WERI-Rb-1 (cell line): ENCODE measurements at regions not wholly inside any gene's neighbourhood (a gene's known extent, or its start where the extent isn't known, plus 50 kb on each side); places are given as distances from the start of the nearest gene placed in this dataset.

Experiments used
- DNase-seq: peaks from one replicate; pipeline ENCODE4 v3.0.0-alpha.2; 2020
- H3K27ac ChIP-seq: fragments of 250-450 bp; sonication (Bioruptor Pico); 2 replicates; pipeline ENCODE4 v1.5.1; 2020; ENCODE audit warnings: mild to moderate bottlenecking, moderate library complexity
- H3K27me3 ChIP-seq: fragments of 250-450 bp; sonication (Bioruptor Pico); 2 replicates; pipeline ENCODE4 v1.5.1; 2021; ENCODE audit warnings: mild to moderate bottlenecking, low read depth, moderate library complexity; ENCODE audit not compliant: insufficient read depth, severe bottlenecking
- H3K36me3 ChIP-seq: fragments of 250-450 bp; sonication (Bioruptor Pico); 2 replicates; pipeline ENCODE4 v1.5.1; 2020; ENCODE audit warnings: mild to moderate bottlenecking, moderate library complexity
- H3K4me3 ChIP-seq: 2 replicates; pipeline ENCODE4 v1.5.1; 2011; ENCODE audit warnings: low read depth, mild to moderate bottlenecking, control low read depth, low read length
- H3K9me3 ChIP-seq: fragments of 250-450 bp; sonication (Bioruptor Pico); 2 replicates; pipeline ENCODE4 v1.5.1; 2021; ENCODE audit warnings: mild to moderate bottlenecking, moderate library complexity; ENCODE audit not compliant: severe bottlenecking
- TF ChIP-seq, protein P1 (sequence below): IDR thresholded peaks from 2 replicates; pipeline ENCODE4 v1.5.1; 2011; ENCODE audit warnings: low read depth, mild to moderate bottlenecking, control low read depth, inconsistent platforms, low read length

GRCh38 chr10:2351566-2351965 lies 614.2 kb upstream of the ADARB2 start:
- Histone ChIP-seq H3K27ac (no peak overlapping the region), H3K4me3 (no peak overlapping the region), H3K27me3 (no peaks in the 10 kb centered on the region), H3K9me3 (no peaks in the 10 kb centered on the region), H3K36me3 (no peaks in the 10 kb centered on the region)
- DNase-seq = no peak
- TF ChIP-seq, protein P1, sequence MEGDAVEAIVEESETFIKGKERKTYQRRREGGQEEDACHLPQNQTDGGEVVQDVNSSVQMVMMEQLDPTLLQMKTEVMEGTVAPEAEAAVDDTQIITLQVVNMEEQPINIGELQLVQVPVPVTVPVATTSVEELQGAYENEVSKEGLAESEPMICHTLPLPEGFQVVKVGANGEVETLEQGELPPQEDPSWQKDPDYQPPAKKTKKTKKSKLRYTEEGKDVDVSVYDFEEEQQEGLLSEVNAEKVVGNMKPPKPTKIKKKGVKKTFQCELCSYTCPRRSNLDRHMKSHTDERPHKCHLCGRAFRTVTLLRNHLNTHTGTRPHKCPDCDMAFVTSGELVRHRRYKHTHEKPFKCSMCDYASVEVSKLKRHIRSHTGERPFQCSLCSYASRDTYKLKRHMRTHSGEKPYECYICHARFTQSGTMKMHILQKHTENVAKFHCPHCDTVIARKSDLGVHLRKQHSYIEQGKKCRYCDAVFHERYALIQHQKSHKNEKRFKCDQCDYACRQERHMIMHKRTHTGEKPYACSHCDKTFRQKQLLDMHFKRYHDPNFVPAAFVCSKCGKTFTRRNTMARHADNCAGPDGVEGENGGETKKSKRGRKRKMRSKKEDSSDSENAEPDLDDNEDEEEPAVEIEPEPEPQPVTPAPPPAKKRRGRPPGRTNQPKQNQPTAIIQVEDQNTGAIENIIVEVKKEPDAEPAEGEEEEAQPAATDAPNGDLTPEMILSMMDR = no peak

- DNase-seq = no peak
- no peaks in the 10 kb centered on the region for H3K27me3 ChIP-seq
- TF ChIP-seq, protein P1 = no peak
- H3K4me3 ChIP-seq = no peak overlapping the region
- no peaks in the 10 kb centered on the region for H3K9me3 ChIP-seq
- H3K27ac ChIP-seq = no peak overlapping the region
- no peaks in the 10 kb centered on the region for H3K36me3 ChIP-seq
Measured at GRCh38 chr10:2342206-2342605, 604.9 kb upstream of the ADARB2 start.

- no peak for DNase-seq
- no peak overlapping the region for H3K27ac ChIP-seq
- H3K27me3 ChIP-seq = no peaks in the 10 kb centered on the region
- no peaks in the 10 kb centered on the region for H3K36me3 ChIP-seq
- no peak overlapping the region for H3K4me3 ChIP-seq
- H3K9me3 ChIP-seq = no peaks in the 10 kb centered on the region
- TF ChIP-seq, protein P1 = no peak
Measured at GRCh38 chr10:2340831-2341647, 603.7 kb upstream of the ADARB2 start.

- Histone ChIP-seq H3K4me3 (no peak overlapping the region), H3K27ac (no peak overlapping the region), H3K27me3 (no peaks in the 10 kb centered on the region), H3K9me3 (no peaks in the 10 kb centered on the region), H3K36me3 (no peaks in the 10 kb centered on the region)
- DNase-seq = no peak
- TF ChIP-seq, protein P1 = no peak
Measured at GRCh38 chr10:2335626-2336025, 598.3 kb upstream of the ADARB2 start.

DNA sequence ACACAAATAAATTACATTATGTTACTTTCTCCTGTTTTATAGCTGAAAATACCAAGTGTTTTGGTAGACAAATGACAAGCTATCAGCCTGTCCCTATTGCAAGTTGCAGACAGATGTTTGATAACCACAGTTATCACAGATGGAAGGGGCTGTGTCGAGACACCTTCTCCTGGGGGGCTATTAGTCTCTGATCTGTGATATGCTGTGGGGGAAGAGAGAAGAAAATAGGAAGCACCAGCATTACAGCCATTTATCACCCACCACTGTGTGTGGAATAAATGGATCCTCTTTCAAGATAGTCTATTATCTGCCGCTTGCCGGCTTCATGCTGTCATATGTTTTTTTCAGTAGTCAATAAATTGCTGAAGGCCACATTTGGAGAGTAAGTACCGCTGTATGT lies 597.2 kb upstream of the ADARB2 start:
- no peaks in the 10 kb centered on the region for H3K36me3 ChIP-seq
- H3K27me3 ChIP-seq = no peaks in the 10 kb centered on the region
- H3K27ac ChIP-seq = no peak overlapping the region
- no peaks in the 10 kb centered on the region for H3K9me3 ChIP-seq
- H3K4me3 ChIP-seq = no peak overlapping the region
- DNase-seq = no peak
- TF ChIP-seq, protein P1 = no peak

DNA sequence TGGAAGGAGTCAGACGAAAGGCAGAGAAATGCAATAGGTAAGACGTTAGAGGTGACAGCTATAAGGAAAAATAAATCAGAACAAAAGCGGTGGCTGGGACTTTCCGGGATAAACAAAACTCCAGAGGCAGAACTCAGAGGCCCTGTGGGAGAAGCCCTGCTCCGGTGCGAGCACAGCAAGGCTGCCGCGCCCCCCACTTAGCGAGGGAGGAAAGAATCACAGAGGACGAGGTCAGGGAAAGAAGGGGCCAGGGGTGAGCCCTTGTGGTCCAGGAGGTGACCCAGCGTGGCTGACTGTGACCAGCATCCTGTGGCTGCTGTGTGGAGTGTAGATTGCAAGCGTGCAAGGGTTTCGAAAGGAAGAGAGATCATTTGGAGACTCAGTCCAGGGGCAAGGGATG lies 591.8 kb upstream of the ADARB2 start:
- H3K4me3 ChIP-seq = no peak overlapping the region
- no peaks in the 10 kb centered on the region for H3K27me3 ChIP-seq
- DNase-seq = no peak
- H3K27ac ChIP-seq = no peak overlapping the region
- TF ChIP-seq, protein P1 = no peak
- H3K9me3 ChIP-seq = no peaks in the 10 kb centered on the region
- no peaks in the 10 kb centered on the region for H3K36me3 ChIP-seq
